Kidney (tissue), 13 donors: ENCODE measurements at regions not wholly inside any gene's neighbourhood (a gene's known extent, or its start where the extent isn't known, plus 50 kb on each side); places are given as distances from the start of the nearest gene placed in this dataset.

Source experiments
- DNase-seq, 5 donors: peaks; one replicate each; pipeline ENCODE4 v3.0.0-alpha.2; 2013 to 2020
- FAIRE-seq: peaks from 2 replicates; lab custom pipeline; 2012; peaks lifted over from hg19 to GRCh38; lab: Jason Lieb, UNC
- H3K27ac ChIP-seq, 2 donors: one replicate each; pipeline ENCODE4 v1.7.0; 2013; ENCODE audit warnings: low read depth in 2 of 2, low read length in 2 of 2, inconsistent platforms in 1 of 2
- H3K27me3 ChIP-seq: one replicate; pipeline ENCODE4 v1.7.1; 2013; ENCODE audit warnings: low read length, inconsistent platforms; ENCODE audit not compliant: control insufficient read depth, insufficient read depth
- H3K36me3 ChIP-seq, 3 donors: one replicate each; pipeline versions ENCODE4 v1.7.0 to v1.7.1; 2013; ENCODE audit warnings: low read length in 3 of 3, control low read depth in 1 of 3, inconsistent platforms in 1 of 3; ENCODE audit not compliant: insufficient read depth in 3 of 3, control insufficient read depth in 2 of 3
- H3K4me1 ChIP-seq, 3 donors: one replicate each; pipeline versions ENCODE4 v1.7.0 to v1.7.1; 2013; ENCODE audit warnings: low read length in 3 of 3, inconsistent platforms in 1 of 3, low read depth in 1 of 3; ENCODE audit not compliant: control insufficient read depth in 2 of 3, insufficient read depth in 2 of 3
- H3K4me3 ChIP-seq, 3 donors: one replicate each; pipeline versions ENCODE4 v1.7.0 to v1.8.1; 2013; ENCODE audit warnings: low read length in 3 of 3, control low read depth in 1 of 3, inconsistent platforms in 1 of 3
- H3K9ac ChIP-seq, 3 donors: one replicate each; pipeline versions ENCODE4 v1.7.0 to v1.7.1; 2013; ENCODE audit warnings: low read length in 3 of 3, control low read depth in 1 of 3, inconsistent platforms in 1 of 3
- H3K9me3 ChIP-seq, 3 donors: one replicate each; pipeline versions ENCODE4 v1.7.0 to v1.7.1; 2013; ENCODE audit warnings: low read length in 3 of 3, control low read depth in 1 of 3, inconsistent platforms in 1 of 3; ENCODE audit not compliant: control insufficient read depth in 2 of 3, insufficient read depth in 1 of 3
- intact Hi-C: fragments of 100-400 bp; cut with DNase I; formaldehyde crosslinking; loops from one replicate; pipeline ENCODE4 v1.11.1; 2022
- TF ChIP-seq, protein P1 (sequence below): IDR thresholded peaks from 3 replicates; pipeline ENCODE4 v1.5.1; 2012; ENCODE audit warnings: mild to moderate bottlenecking, moderate library complexity, borderline replicate concordance; ENCODE audit not compliant: insufficient read depth; ENCODE audit errors: extremely low read depth
- donor health status: control.
- donor health status: control.
- donor health status: control.
- donor health status: control.
- donor health status: control.
- donor health status: DM: yes; HTN: yes; CAD: no.
- donor health status: Normal renal cell carcinoma (clear cell type).

DNA sequence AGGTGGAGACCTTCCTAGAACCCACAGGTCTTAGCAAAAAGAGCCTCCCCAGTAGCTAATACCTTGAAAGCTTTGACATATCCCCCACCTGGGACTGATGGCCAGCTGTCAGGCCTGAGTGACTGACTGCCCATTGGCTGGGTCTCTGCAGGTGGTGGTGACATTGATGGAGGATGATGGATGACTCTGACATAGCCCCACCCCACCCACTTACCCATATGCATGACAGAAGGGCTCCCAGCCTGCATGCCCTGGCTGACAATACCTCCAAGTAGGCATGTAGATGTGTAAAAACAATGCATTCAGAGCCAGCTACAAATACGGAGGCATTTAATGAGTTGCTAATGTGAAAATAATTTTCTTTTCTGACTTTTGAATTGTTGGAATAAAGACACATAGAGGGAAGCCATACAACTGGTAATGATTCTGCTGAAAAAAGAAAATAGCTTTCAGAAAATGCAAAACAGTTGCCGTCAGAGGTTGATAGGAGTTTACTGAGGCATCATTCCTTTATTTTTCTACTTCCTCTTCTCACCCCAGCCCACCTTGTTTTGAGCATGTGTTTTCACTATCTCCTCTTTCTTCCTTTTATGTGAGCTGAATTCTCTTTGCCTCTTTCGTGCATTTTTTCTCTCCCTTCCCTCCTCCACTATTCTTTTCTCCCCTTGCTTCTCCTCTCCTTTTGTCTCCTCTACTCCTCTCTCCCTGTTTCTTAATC is 70.6 kb downstream of the OLIG3 start:
- H3K4me3 ChIP-seq: no peak overlapping the region

DNA sequence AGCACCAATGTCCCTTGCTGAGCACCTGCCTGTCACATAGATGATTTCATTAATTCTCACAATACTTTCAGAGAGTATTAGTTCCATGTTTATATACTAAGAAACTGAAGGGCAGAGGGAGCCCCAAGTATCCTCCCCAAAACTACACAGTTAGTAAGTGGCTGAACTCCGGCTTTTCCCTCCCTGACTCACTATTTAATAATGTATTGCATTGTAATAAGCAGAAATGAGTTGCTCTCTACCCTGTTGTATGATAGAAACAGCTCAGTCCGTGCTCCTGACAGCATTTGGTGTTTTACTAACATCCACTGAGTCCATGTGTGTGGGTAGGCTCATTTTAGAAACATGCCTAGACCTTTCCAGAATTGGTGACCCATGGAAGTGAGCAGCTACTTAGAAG is 76.8 kb downstream of the OLIG3 start:
- H3K4me1 ChIP-seq: no peaks in the 10 kb centered on the region

More for the DNA sequence above, 70.6 kb downstream of the OLIG3 start:
- TF ChIP-seq, protein P1, sequence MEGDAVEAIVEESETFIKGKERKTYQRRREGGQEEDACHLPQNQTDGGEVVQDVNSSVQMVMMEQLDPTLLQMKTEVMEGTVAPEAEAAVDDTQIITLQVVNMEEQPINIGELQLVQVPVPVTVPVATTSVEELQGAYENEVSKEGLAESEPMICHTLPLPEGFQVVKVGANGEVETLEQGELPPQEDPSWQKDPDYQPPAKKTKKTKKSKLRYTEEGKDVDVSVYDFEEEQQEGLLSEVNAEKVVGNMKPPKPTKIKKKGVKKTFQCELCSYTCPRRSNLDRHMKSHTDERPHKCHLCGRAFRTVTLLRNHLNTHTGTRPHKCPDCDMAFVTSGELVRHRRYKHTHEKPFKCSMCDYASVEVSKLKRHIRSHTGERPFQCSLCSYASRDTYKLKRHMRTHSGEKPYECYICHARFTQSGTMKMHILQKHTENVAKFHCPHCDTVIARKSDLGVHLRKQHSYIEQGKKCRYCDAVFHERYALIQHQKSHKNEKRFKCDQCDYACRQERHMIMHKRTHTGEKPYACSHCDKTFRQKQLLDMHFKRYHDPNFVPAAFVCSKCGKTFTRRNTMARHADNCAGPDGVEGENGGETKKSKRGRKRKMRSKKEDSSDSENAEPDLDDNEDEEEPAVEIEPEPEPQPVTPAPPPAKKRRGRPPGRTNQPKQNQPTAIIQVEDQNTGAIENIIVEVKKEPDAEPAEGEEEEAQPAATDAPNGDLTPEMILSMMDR: no peak
- Histone ChIP-seq H3K27ac (no peak overlapping the region), H3K4me1 (no peaks in the 10 kb centered on the region), H3K36me3 (no peaks in the 10 kb centered on the region), H3K27me3 (no peaks in the 10 kb centered on the region), H3K9ac (no peak overlapping the region), H3K9me3 (no peaks in the 10 kb centered on the region)
- FAIRE-seq (no peak), DNase-seq (no peak)
- intact Hi-C loops: no loop called here

DNA sequence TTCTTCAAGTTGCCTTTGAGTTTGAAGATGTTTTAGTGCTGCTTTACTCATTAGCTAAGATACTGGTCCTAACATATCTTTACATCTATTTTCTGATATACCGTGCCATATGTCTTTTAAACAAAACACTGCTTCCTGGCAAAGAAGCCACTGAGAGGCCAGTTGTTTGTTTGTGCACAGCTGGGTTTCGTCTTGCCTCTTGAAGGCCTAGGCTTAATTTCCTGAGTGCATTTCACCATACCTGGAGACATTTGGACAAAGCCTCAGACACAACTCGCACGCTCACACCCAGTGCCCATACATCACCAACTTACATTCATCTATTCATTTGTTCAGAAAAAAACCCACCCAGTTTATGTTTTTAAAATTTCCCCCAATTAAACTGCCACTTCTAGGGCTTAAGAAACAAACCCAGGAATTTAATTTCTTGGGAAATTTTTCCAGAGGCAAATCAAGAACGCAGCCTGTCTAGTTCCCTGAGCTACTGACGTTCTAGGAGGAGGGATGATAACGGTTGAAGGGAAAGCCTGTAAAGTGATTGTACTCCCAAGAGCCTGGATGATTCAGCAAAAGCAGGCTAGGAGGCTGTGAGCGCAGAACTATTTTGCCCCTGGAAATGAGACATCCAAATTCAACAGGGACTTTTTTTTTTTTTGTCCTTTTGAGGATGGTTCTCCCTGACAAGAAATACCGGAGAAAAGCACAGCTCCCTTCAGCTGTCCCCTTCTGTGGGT is 77.7 kb downstream of the OLIG3 start:
- Histone ChIP-seq H3K27ac (no peak overlapping the region), H3K4me1 (no peaks in the 10 kb centered on the region), H3K9me3 (no peaks in the 10 kb centered on the region), H3K36me3 (no peaks in the 10 kb centered on the region), H3K9ac (no peak overlapping the region), H3K27me3 (peaks cover 3% of the 10 kb centered on the region), H3K4me3 (no peak overlapping the region)
- DNase-seq: no peak
- TF ChIP-seq, protein P1: no peak
- no peak for FAIRE-seq
- intact Hi-C loops: no loop called here

More for the DNA sequence above, 76.8 kb downstream of the OLIG3 start:
- intact Hi-C loops: no loop called here
- no peaks in the 10 kb centered on the region for H3K36me3 ChIP-seq
- no peak overlapping the region for H3K9ac ChIP-seq
- no peak for FAIRE-seq
- TF ChIP-seq, protein P1: no peak
- no peak overlapping the region for H3K27ac ChIP-seq
- peaks cover 3% of the 10 kb centered on the region for H3K27me3 ChIP-seq
- no peak for DNase-seq
- H3K4me3 ChIP-seq: no peak overlapping the region
- H3K9me3 ChIP-seq: no peaks in the 10 kb centered on the region
